8988T (cell line): ENCODE measurements at regions not wholly inside any gene's neighbourhood (a gene's known extent, or its start where the extent isn't known, plus 50 kb on each side); places are given as distances from the start of the nearest gene placed in this dataset.

Experiments
- DNase-seq: peaks from one replicate; pipeline ENCODE4 v3.0.0; 2011

GRCh38 chr3:28649266-28649665, 300.6 kb upstream of the AZI2 start:
- DNase-seq: no peak

DNA sequence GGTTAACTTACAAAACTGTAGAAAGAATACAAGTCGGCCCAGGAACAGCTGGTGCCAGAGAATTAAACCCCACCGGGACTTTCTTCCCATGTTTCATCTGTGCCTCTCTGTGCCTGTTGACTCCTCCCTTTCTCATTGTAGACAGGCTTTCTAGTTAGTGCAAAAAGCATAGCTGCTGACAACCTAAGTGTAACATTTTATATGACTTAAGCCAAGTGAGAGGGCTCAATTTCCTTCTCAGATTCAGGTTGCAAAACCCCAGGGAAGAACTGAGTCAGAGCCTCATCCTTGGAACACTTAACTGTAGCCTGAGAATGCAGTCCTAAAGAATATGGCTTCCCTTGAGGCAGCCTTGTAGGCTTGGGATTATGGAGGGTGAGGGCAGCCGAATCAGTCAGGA, 302.5 kb upstream of the AZI2 start:
- DNase-seq: no peak

- no peak for DNase-seq
Observed at GRCh38 chr3:28664123-28664522, 315.5 kb upstream of the AZI2 start.

DNA sequence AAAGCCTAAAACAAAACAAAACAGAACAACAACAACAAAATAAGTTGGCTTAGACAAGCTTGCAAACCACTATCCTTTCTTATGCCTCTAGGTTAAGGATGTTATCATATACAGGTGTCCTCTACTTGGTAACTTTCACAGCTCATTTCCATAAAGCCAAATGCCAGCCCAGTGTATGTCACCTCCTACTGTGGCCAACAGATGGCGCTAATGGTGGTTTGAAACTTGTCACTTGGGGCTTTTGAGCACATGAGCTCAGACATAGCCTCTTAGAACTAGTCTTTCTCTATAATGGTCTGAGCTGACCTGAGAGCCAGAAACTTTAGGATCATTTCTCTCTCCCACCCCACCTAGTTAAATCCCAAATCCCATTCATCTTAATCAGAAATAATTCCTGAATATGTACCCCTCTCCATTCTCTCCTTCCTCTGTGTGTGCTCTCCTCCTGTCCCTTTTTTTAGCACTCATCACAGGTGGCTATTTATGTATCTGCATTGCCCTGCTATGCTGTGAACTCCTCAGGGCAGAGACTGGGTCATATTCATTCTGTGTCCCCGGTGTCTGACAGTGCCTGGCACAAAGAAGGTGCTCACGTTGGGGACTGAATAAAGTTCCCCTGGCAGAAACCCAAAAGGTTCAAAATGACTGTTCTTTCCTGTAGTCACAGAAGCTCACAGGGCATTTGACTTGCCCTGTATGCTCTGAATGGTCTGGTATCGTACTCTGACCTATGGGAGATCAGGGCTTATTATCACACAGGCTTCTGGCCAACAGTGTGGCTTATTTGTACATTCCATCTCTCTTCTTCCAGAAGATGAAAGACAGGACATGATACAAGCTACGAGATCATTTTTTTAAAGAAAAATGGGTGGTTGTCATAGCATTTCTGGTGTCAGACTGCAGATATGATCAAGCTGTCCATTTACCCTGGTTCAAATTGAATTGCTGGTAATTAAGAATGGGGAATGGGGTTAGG, 319.3 kb upstream of the AZI2 start:
- no peak for DNase-seq

DNA sequence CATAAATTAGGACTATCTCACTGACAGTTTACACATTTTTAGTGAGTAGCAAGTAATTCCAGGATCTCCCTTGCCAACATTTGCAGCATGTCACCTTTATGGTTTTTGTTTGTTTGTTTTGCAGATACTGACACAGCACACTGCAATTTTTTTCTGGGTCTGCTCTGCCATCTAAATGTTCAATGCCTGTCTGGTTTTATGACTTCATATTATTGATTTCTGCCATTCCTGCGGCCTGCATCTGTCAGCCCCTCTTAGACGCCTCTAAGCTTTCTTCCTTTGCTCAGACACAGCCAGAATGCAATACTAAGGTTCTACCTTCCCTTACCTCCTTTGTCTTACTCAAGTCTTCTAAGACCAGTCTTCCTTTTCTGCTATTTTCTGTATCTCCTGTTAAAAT, 321.2 kb upstream of the AZI2 start:
- DNase-seq: no peak

- no peak for DNase-seq
Observed at GRCh38 chr3:28672406-28672805, 323.8 kb upstream of the AZI2 start.

GRCh38 chr3:28673446-28673845, 324.8 kb upstream of the AZI2 start:
- no peak for DNase-seq

DNA sequence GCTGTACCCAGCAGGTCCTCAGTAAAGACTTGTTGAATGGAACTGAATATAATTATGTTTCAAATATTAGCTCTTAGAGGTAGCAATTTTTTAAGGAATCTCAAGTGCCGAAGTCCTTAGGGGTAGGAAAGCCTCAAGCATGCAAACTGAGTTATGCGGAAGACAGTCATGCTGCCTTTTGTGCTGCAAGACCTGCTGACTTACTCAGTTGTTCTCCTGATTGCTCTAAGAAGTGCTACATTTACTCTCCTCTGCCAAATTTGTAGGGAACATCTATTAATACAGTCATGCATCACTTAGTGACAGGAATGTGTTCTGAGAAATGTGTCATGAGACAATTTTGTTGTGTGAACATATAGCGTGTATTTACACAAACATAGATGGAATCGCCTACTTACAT, 325.6 kb upstream of the AZI2 start:
- no peak for DNase-seq

- no peak for DNase-seq
Observed at GRCh38 chr3:28677581-28677980, 329.0 kb upstream of the AZI2 start.

DNA sequence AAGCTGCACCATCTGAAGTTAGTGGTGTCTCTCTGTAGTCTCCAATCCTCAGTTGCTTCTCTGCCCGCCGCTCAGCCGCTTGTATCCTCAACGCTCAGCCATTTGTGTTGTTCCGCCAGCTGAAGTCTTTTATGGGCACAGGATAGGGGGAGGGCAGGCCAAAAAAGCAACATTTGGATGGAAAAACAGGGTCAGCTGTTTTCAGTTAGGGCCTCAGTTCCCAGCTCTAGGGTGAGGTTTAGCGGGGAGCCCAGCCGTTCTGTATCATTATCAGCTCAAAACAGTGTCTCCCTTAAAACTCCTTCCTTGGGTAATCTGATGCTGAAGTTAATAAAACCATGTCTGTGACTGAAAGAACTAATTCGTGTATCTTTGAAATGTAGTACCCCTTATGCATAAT, 329.5 kb upstream of the AZI2 start:
- DNase-seq: no peak

DNA sequence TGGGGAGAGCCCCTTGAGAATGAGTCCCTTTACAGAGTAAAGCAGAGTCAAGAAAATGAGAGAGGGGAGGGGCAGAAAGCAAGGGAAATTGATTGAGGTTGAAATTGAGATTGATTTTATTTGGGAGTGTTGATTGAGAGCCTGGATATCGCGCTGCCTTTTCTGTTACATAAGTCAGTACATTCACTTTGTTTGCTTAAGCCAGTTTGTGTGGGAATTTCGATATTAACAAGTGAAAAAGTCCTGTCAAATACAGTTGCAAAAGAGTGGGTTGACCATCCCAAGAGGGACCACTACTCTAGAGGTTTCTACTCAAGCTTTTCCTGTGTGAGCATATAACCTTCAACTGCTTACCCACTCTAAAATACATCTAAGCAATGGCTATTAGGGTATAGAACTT, 331.4 kb upstream of the AZI2 start:
- DNase-seq: no peak

GRCh38 chr3:28682121-28682520, 333.5 kb upstream of the AZI2 start:
- DNase-seq: no peak

DNA sequence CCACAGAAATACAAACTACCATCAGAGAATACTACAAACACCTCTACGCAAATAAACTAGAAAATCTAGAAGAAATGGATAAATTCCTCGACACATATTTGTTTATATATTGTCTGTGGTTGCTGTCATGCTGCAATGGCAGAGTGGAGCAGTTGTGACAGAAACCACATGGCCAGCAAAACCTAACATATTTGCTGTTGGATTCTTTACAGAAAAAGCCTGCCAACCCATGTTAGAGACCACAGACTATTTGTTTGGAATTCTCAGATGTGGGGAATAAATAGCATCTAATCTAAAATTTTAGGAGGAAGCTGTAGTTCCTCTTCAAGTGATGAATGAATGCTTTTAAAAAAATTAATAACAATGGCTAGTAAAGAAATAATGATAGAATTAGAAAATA, 341.6 kb upstream of the AZI2 start:
- DNase-seq: no peak

DNA sequence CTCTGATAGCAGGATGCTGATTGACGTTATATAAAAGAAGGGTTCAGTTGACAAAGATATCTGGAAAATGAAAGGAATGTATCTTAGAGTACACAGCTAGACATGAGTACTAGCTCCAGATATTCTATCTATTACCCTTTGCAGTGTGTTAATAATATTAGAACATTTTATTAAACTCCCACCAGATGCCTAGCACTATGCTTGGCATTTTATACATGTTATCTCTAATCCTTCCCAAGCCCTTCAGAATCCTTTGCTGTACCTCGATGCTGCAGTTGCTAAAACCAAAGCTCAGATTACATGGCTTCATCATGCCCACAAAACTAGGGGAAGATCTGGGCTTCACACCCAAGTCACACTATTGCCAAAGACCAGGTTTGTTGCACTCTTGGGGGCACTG, 350.1 kb upstream of the AZI2 start:
- DNase-seq: no peak

GRCh38 chr3:28699283-28699682, 350.7 kb upstream of the AZI2 start:
- DNase-seq: no peak

DNA sequence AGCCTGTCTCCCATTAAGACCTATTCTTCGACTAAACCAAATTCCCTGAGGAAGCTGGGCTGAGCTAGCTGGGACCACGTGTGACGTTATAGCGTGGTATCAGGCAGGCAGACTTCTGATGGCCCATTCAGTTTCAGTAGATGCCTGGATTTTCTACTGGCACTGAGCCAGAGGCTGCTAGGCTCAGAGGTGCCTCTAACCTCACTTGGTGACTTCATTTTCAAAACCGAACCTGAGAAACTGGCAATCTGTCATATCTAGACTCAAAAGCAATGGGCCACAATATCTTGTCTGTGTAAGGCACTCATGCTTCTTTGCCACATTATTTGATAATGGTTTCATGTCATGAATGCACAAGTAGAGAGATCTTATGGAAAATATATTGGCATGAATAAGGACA, 352.1 kb upstream of the AZI2 start:
- DNase-seq: no peak

GRCh38 chr3:28703843-28704242, 355.2 kb upstream of the AZI2 start:
- no peak for DNase-seq

- DNase-seq: no peak
Observed at GRCh38 chr3:28711293-28711692, 362.7 kb upstream of the AZI2 start.

DNA sequence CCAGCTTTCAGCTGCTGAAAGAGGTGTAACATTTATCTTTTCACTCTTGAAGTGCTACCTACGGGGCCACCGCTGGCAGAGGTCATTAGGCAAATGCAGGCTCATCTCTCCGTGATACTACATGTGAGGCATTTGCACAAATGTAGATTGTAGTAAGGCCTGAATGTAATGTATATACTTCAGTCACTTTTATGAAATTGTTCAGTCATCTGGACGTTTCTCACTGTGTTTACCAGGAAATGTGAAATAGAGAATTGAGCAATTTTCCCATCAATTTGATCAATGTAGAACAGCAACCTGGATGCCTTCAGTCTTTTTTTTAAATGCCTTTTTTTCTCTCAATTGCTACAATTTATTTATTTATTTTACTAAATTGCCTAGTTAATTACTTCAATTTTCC, 368.3 kb upstream of the AZI2 start:
- DNase-seq: no peak

GRCh38 chr3:28718074-28718849, 369.6 kb upstream of the AZI2 start:
- DNase-seq: no peak

DNA sequence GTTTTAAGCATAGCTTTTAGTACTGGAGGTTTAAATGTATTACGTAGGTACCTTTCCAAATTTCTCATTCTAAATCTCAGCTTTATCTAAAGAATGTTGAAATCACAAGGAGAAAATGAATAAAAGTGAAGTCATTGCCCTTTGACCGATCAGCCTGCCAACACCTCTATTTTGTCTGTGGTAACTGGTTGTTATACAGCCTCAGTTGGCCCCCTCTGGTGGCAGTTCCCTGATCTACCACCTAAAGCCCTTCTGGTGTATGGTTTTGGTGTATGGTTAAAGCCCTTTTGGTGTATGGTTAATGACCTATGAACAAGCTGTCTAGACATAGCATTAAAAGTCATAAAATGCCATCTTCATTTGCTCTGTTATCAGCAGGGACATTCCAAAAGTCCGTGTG, 378.2 kb upstream of the AZI2 start:
- peak; percentile 29 for DNase-seq

GRCh38 chr3:28727307-28727706, 378.7 kb upstream of the AZI2 start:
- no peak for DNase-seq

DNA sequence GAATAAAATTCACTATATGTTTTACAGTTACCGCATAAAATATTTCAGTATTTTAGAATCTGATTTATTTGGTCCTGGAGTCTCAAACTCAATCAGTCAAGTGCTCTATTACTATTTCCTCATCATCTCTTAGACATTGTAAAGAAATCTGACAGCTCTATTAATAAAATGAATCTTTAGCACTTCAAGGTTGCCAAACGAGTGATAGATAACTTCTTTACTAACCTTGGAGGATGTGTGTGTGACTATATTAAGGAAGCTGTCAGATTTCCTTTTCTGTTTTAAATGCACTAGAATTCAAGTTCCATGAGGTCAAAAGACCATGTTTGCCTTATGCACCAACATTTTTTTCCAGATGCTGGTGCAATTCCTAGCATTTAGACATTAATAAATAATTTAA, 389.8 kb upstream of the AZI2 start:
- DNase-seq: no peak

DNA sequence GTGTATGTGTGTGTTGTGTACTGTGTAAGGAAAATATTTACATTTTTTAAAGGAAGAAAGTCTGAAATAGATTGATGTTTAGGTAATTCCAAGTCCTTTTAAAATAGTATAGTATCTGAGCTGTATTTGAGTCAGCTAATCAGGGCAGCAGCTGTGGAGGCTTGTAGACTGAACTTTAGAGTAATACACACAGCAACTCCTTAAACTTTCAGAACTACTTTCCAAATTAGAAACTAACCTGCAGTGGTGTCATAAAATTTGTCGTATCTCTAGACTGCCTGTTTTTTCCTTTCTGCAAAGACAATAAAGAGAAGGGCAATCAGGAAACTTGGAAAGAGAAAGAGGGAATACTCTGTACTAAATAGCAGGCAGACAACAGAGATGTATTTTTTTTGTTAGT, 391.0 kb upstream of the AZI2 start:
- no peak for DNase-seq
